ENCODE measurements at regions not wholly inside any gene's neighbourhood (a gene's known extent, or its start where the extent isn't known, plus 50 kb on each side); places are given as distances from the start of the nearest gene placed in this dataset.

GRCh38 chr6:138682704-138683527 lies 90.7 kb upstream of the CCDC28A start:
- Histone ChIP-seq H3K36me3 (ENCODE audit: low read depth) (no peaks in the 10 kb centered on the region), H3K4me3 (no peak overlapping the region), H3K9me2 (ENCODE audit: insufficient read depth) (no peaks in the 10 kb centered on the region), H3K4me1 (ENCODE audit: insufficient read depth) (no peaks in the 10 kb centered on the region), H3K27ac (no peak overlapping the region), H3K27me3 (replicated peaks; ENCODE audit: insufficient read depth) (no peaks in the 10 kb centered on the region), H3K79me2 (ENCODE audit: insufficient read depth) (peaks cover 17% of the 10 kb centered on the region), H3K4me2 (ENCODE audit: unreplicated experiment) (no peak overlapping the region), H2AFZ (no peak overlapping the region; the same call in 1 of the 2 replicates), H4K20me1 (ENCODE audit: insufficient read depth) (no peaks in the 10 kb centered on the region), H3K9ac (no peak overlapping the region), H3K9me3 (ENCODE audit: low read depth) (no peaks in the 10 kb centered on the region), H3F3A (ENCODE audit: insufficient read depth) (no peaks in the 10 kb centered on the region)
- no peak for DNase-seq
- in situ Hi-C loops (cut with MboI) = no loop called here
- TF ChIP-seq EZH2phosphoT487 (IDR thresholded peaks at IDR 0.05; ENCODE audit: insufficient read depth, low read depth) (no peak), EZH2 (IDR thresholded peaks at IDR 0.05; ENCODE audit: insufficient read depth, poor library complexity, severe bottlenecking) (no peak)
- WGBS, 2 experiments (ENCODE audit: low coverage in 1 of 2, low lambda C conversion rate in 2 of 2, missing lambda C conversion rate in 2 of 2) = 85 to 89% methylated on average over 26 of the region's 26 CpGs

- Histone ChIP-seq H3K4me1 (ENCODE audit: insufficient read depth) (no peaks in the 10 kb centered on the region), H3K27me3 (replicated peaks; ENCODE audit: insufficient read depth) (no peaks in the 10 kb centered on the region), H3K27ac (no peak overlapping the region), H3K9ac (no peak overlapping the region), H3F3A (ENCODE audit: insufficient read depth) (0 out of 2 replicates have a peak, but pooled peaks cover 4% of the 10 kb centered on the region), H3K9me3 (ENCODE audit: low read depth) (no peaks in the 10 kb centered on the region), H3K79me2 (ENCODE audit: insufficient read depth) (peaks cover 19% of the 10 kb centered on the region), H4K20me1 (ENCODE audit: insufficient read depth) (no peaks in the 10 kb centered on the region), H2AFZ (no peak overlapping the region), H3K36me3 (ENCODE audit: low read depth) (no peaks in the 10 kb centered on the region), H3K9me2 (ENCODE audit: insufficient read depth) (no peaks in the 10 kb centered on the region), H3K4me2 (ENCODE audit: unreplicated experiment) (no peak overlapping the region), H3K4me3 (no peak overlapping the region)
- TF ChIP-seq EZH2phosphoT487 (IDR thresholded peaks at IDR 0.05; ENCODE audit: insufficient read depth, low read depth) = no peak
- TF ChIP-seq EZH2 (IDR thresholded peaks at IDR 0.05; ENCODE audit: insufficient read depth, poor library complexity, severe bottlenecking) = no peak
- 97 to 98% methylated on average over 2 of the region's 2 CpGs for WGBS, 2 experiments (ENCODE audit: low coverage in 1 of 2, low lambda C conversion rate in 2 of 2, missing lambda C conversion rate in 2 of 2)
- no peak for DNase-seq
- in situ Hi-C loops (cut with MboI) = no loop called here
These were observed 88.3 kb upstream of the CCDC28A start for GRCh38 chr6:138685257-138685656.

- H2AFZ ChIP-seq = no peak overlapping the region
- H3K36me3 ChIP-seq (ENCODE audit: low read depth) = no peaks in the 10 kb centered on the region
- in situ Hi-C loops (cut with MboI) = no loop called here
- H3K9me3 ChIP-seq (ENCODE audit: low read depth) = no peaks in the 10 kb centered on the region
- H3K9ac ChIP-seq = no peak overlapping the region
- peaks cover 19% of the 10 kb centered on the region for H3K79me2 ChIP-seq (ENCODE audit: insufficient read depth)
- H3K4me1 ChIP-seq (ENCODE audit: insufficient read depth) = 0 out of 2 replicates have a peak, but pooled peaks cover under 1% of the 10 kb centered on the region
- no peak overlapping the region for H3K27ac ChIP-seq
- no peak for DNase-seq
- no peak overlapping the region for H3K4me3 ChIP-seq
- H3F3A ChIP-seq (ENCODE audit: insufficient read depth) = 0 out of 2 replicates have a peak, but pooled peaks cover 5% of the 10 kb centered on the region
- no peak overlapping the region for H3K4me2 ChIP-seq (ENCODE audit: unreplicated experiment)
- TF ChIP-seq EZH2phosphoT487 (IDR thresholded peaks at IDR 0.05; ENCODE audit: insufficient read depth, low read depth) = no peak
- TF ChIP-seq EZH2 (IDR thresholded peaks at IDR 0.05; ENCODE audit: insufficient read depth, poor library complexity, severe bottlenecking) = no peak
- H3K9me2 ChIP-seq (ENCODE audit: insufficient read depth) = no peaks in the 10 kb centered on the region
- H3K27me3 ChIP-seq (replicated peaks; ENCODE audit: insufficient read depth) = no peaks in the 10 kb centered on the region
- no peaks in the 10 kb centered on the region for H4K20me1 ChIP-seq (ENCODE audit: insufficient read depth)
These were observed 87.8 kb upstream of the CCDC28A start for GRCh38 chr6:138685781-138686180.

- H3K27me3 ChIP-seq (replicated peaks; ENCODE audit: insufficient read depth) = no peaks in the 10 kb centered on the region
- no peaks in the 10 kb centered on the region for H3K9me3 ChIP-seq (ENCODE audit: low read depth)
- no peaks in the 10 kb centered on the region for H3K9me2 ChIP-seq (ENCODE audit: insufficient read depth)
- H3K79me2 ChIP-seq (ENCODE audit: insufficient read depth) = peaks cover 6% of the 10 kb centered on the region; the same call in 1 of the 2 replicates
- TF ChIP-seq EZH2 (IDR thresholded peaks at IDR 0.05; ENCODE audit: insufficient read depth, poor library complexity, severe bottlenecking) = no peak
- TF ChIP-seq EZH2phosphoT487 (IDR thresholded peaks at IDR 0.05; ENCODE audit: insufficient read depth, low read depth) = no peak
- no peak overlapping the region for H3K9ac ChIP-seq
- no peak overlapping the region for H3K27ac ChIP-seq
- H3F3A ChIP-seq (ENCODE audit: insufficient read depth) = peaks cover 18% of the 10 kb centered on the region
- no peak overlapping the region for H2AFZ ChIP-seq
- no peaks in the 10 kb centered on the region for H3K36me3 ChIP-seq (ENCODE audit: low read depth)
- no peak overlapping the region for H3K4me2 ChIP-seq (ENCODE audit: unreplicated experiment)
- in situ Hi-C loops (cut with MboI) = no loop called here
- DNase-seq = no peak
- H3K4me3 ChIP-seq = no peak overlapping the region
- H3K4me1 ChIP-seq (ENCODE audit: insufficient read depth) = peaks cover 9% of the 10 kb centered on the region; the same call in 1 of the 2 replicates
- WGBS, 2 experiments (ENCODE audit: low coverage in 1 of 2, low lambda C conversion rate in 2 of 2, missing lambda C conversion rate in 2 of 2) = 86 to 88% methylated on average over 4 of the region's 4 CpGs
- H4K20me1 ChIP-seq (ENCODE audit: insufficient read depth) = no peaks in the 10 kb centered on the region
These were observed 85.0 kb upstream of the CCDC28A start for GRCh38 chr6:138688580-138688979.
